BJ (cell line): ENCODE measurements at regions not wholly inside any gene's neighbourhood (a gene's known extent, or its start where the extent isn't known, plus 50 kb on each side); places are given as distances from the start of the nearest gene placed in this dataset.

Experiments used
- CTCF ChIA-PET: fragments of 350-600 bp; formaldehyde crosslinking; extraction: SDS; loops from one replicate; lab custom pipeline; 2021; ENCODE audit warnings: antibody characterized with exemption, inconsistent platforms; lab: Yijun Ruan, JAX
- POLR2A ChIA-PET: fragments of 300-600 bp; sonication (Branson Sonifier 250); formaldehyde crosslinking; extraction: SDS; loops from one replicate; lab custom pipeline; 2021; ENCODE audit warnings: antibody characterized with exemption; lab: Charles Lee
- DNase-seq: peaks from one replicate; pipeline ENCODE4 v3.0.0-alpha.2; 2011; ENCODE audit warnings: low read depth
- H3K27me3 ChIP-seq: 2 replicates; pipeline ENCODE4 v1.6.0; 2011; ENCODE audit warnings: low read length; ENCODE audit not compliant: control insufficient read depth, insufficient read depth
- H3K36me3 ChIP-seq: 2 replicates; pipeline ENCODE4 v1.5.1; 2011; ENCODE audit warnings: low read length; ENCODE audit not compliant: control insufficient read depth, insufficient read depth
- H3K4me3 ChIP-seq: 2 replicates; pipeline ENCODE4 v1.5.1; 2011; ENCODE audit warnings: low read depth, mild to moderate bottlenecking, control low read depth, low read length
- CTCF ChIP-seq: IDR thresholded peaks from 2 replicates; pipeline ENCODE4 v1.5.1; 2011; ENCODE audit warnings: low read depth, mild to moderate bottlenecking, control low read depth, inconsistent platforms, low read length, moderate library complexity; ENCODE audit not compliant: insufficient read depth

- ChIA-PET CTCF (interaction anchor here (0.5 kb wide), 1 partner anchor 1127 kb away, joined by 3 read pairs; no protein-coding TSS in a partner anchor), POLR2A (no interaction called here)
- no peak for TF ChIP-seq CTCF
- Histone ChIP-seq H3K36me3 (no peaks in the 10 kb centered on the region), H3K27me3 (no peaks in the 10 kb centered on the region; the same call in 1 of the 2 replicates), H3K4me3 (no peak overlapping the region)
- no peak for DNase-seq
Observed at GRCh38 chr2:188077757-188078156, 213.9 kb upstream of the GULP1 start.

GRCh38 chr2:188078534-188078933, 213.1 kb upstream of the GULP1 start:
- no peaks in the 10 kb centered on the region; the same call in 1 of the 2 replicates for H3K27me3 ChIP-seq
- no peak for TF ChIP-seq CTCF
- CTCF ChIA-PET = no interaction called here

GRCh38 chr2:188079196-188079595, 212.5 kb upstream of the GULP1 start:
- no peak for TF ChIP-seq CTCF
- ChIA-PET CTCF (no interaction called here), POLR2A (no interaction called here)
- DNase-seq = peak; percentile 88
- no peaks in the 10 kb centered on the region; the same call in 1 of the 2 replicates for H3K27me3 ChIP-seq
- H3K4me3 ChIP-seq = no peak overlapping the region
- H3K36me3 ChIP-seq = no peaks in the 10 kb centered on the region

More at GRCh38 chr2:188078534-188078933, 213.1 kb upstream of the GULP1 start:
- POLR2A ChIA-PET = no interaction called here
- H3K4me3 ChIP-seq = no peak overlapping the region
- no peak for DNase-seq
- no peaks in the 10 kb centered on the region for H3K36me3 ChIP-seq

GRCh38 chr2:188085421-188085820, 206.3 kb upstream of the GULP1 start:
- ChIA-PET CTCF (interaction anchor here (1.3 kb wide), 1 partner anchor 9 kb away, joined by 3 read pairs; no protein-coding TSS in a partner anchor), POLR2A (no interaction called here)
- no peaks in the 10 kb centered on the region for H3K27me3 ChIP-seq
- no peak for TF ChIP-seq CTCF
- H3K4me3 ChIP-seq = no peak overlapping the region
- no peak for DNase-seq
- H3K36me3 ChIP-seq = no peaks in the 10 kb centered on the region

GRCh38 chr2:188089901-188090300, 201.8 kb upstream of the GULP1 start:
- H3K4me3 ChIP-seq = no peak overlapping the region
- H3K27me3 ChIP-seq = no peaks in the 10 kb centered on the region
- CTCF ChIA-PET = no interaction called here
- TF ChIP-seq CTCF = no peak
- no peak for DNase-seq
- no peaks in the 10 kb centered on the region for H3K36me3 ChIP-seq
- POLR2A ChIA-PET = no interaction called here
